HG03196 (cell line): ENCODE measurements at regions not wholly inside any gene's neighbourhood (a gene's known extent, or its start where the extent isn't known, plus 50 kb on each side); places are given as distances from the start of the nearest gene placed in this dataset.
"Not testable (repeated sequence)": the region's sequence is repeated elsewhere in the genome, so short reads cannot be mapped to it uniquely, and the experiment has no call there.

Experiments used
- ATAC-seq: cut with Tn5 transposase; IDR thresholded peaks from one replicate; pipeline ENCODE4 v1.9.1; 2021; ENCODE audit not compliant: unreplicated experiment

- ATAC-seq = no peak
Measured at GRCh38 chr4:116058129-116058528, 944.7 kb upstream of the NDST4 start.

- ATAC-seq = no peak
Measured at GRCh38 chr4:116055857-116056827, 942.7 kb upstream of the NDST4 start.

- ATAC-seq = no peak
Measured at GRCh38 chr4:116027311-116027710, 913.9 kb upstream of the NDST4 start.

- no peak for ATAC-seq
Measured at GRCh38 chr4:116024954-116025708, 911.7 kb upstream of the NDST4 start.

GRCh38 chr4:116023049-116023448 lies 909.6 kb upstream of the NDST4 start:
- ATAC-seq = no peak

- ATAC-seq = no peak
Measured at GRCh38 chr4:116020141-116020722, 906.8 kb upstream of the NDST4 start.

- no peak for ATAC-seq
Measured at GRCh38 chr4:116018831-116019230, 905.4 kb upstream of the NDST4 start.

GRCh38 chr4:116016201-116016600 lies 902.8 kb upstream of the NDST4 start:
- no peak for ATAC-seq

GRCh38 chr4:116015549-116015948 lies 902.1 kb upstream of the NDST4 start:
- ATAC-seq = no peak

GRCh38 chr4:116015062-116015461 lies 901.6 kb upstream of the NDST4 start:
- no peak for ATAC-seq

- no peak for ATAC-seq
Measured at GRCh38 chr4:116010923-116011322, 897.5 kb upstream of the NDST4 start.

GRCh38 chr4:116005806-116006088 lies 892.3 kb upstream of the NDST4 start:
- ATAC-seq = no peak

GRCh38 chr4:116005037-116005805 lies 891.8 kb upstream of the NDST4 start:
- no peak for ATAC-seq

GRCh38 chr4:116001291-116001690 lies 887.9 kb upstream of the NDST4 start:
- ATAC-seq = no peak

GRCh38 chr4:115986573-115986972 lies 873.2 kb upstream of the NDST4 start:
- ATAC-seq = no peak

GRCh38 chr4:115975421-115976001 lies 862.1 kb upstream of the NDST4 start:
- ATAC-seq = not testable (repeated sequence)

GRCh38 chr4:115973768-115974167 lies 860.3 kb upstream of the NDST4 start:
- ATAC-seq = no peak

GRCh38 chr4:115972967-115973366 lies 859.5 kb upstream of the NDST4 start:
- no peak for ATAC-seq

GRCh38 chr4:115970859-115971258 lies 857.4 kb upstream of the NDST4 start:
- ATAC-seq = no peak

- ATAC-seq = no peak
Measured at GRCh38 chr4:115969756-115970155, 856.3 kb upstream of the NDST4 start.

- ATAC-seq = no peak
Measured at GRCh38 chr4:115965588-115965987, 852.2 kb upstream of the NDST4 start.
